Panc1 (cell line): ENCODE measurements at regions not wholly inside any gene's neighbourhood (a gene's known extent, or its start where the extent isn't known, plus 50 kb on each side); places are given as distances from the start of the nearest gene placed in this dataset.

Experiments
- POLR2AphosphoS5 ChIP-seq: IDR thresholded peaks from 2 replicates; pipeline ENCODE4 v1.6.1; 2012; ENCODE audit warnings: mild to moderate bottlenecking, low read depth, low read length, moderate library complexity
- TCF7L2 ChIP-seq: IDR thresholded peaks from 2 replicates; pipeline ENCODE4 v1.6.1; 2011; ENCODE audit warnings: mild to moderate bottlenecking, low read depth, low read length, inconsistent platforms
- TF ChIP-seq, protein P1 (sequence below): fragments of 450-650 bp; IDR thresholded peaks from 2 replicates; pipeline ENCODE4 v1.5.1; 2017; ENCODE audit warnings: mild to moderate bottlenecking

GRCh38 chr10:44593952-44594351 lies 209.1 kb upstream of the CXCL12 start:
- TF ChIP-seq, protein P1, sequence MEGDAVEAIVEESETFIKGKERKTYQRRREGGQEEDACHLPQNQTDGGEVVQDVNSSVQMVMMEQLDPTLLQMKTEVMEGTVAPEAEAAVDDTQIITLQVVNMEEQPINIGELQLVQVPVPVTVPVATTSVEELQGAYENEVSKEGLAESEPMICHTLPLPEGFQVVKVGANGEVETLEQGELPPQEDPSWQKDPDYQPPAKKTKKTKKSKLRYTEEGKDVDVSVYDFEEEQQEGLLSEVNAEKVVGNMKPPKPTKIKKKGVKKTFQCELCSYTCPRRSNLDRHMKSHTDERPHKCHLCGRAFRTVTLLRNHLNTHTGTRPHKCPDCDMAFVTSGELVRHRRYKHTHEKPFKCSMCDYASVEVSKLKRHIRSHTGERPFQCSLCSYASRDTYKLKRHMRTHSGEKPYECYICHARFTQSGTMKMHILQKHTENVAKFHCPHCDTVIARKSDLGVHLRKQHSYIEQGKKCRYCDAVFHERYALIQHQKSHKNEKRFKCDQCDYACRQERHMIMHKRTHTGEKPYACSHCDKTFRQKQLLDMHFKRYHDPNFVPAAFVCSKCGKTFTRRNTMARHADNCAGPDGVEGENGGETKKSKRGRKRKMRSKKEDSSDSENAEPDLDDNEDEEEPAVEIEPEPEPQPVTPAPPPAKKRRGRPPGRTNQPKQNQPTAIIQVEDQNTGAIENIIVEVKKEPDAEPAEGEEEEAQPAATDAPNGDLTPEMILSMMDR: no peak
- TF ChIP-seq TCF7L2: no peak
- TF ChIP-seq POLR2AphosphoS5: no peak
